Spleen (tissue), 3 donors: ENCODE measurements at regions not wholly inside any gene's neighbourhood (a gene's known extent, or its start where the extent isn't known, plus 50 kb on each side); places are given as distances from the start of the nearest gene placed in this dataset.

ENCODE experiments used
- POLR2A ChIP-seq, 3 donors: fragments of 450-650 bp; IDR thresholded peaks; one replicate each; pipeline ENCODE4 v1.5.1; 2017; ENCODE audit warnings: antibody characterized with exemption in 3 of 3, mild to moderate bottlenecking in 1 of 3
- POLR2AphosphoS5 ChIP-seq, 3 donors: sonication (generic); formaldehyde crosslinking; IDR thresholded peaks; one replicate each; pipeline ENCODE4 v1.5.1; 2017; ENCODE audit warnings: antibody characterized with exemption in 3 of 3

DNA sequence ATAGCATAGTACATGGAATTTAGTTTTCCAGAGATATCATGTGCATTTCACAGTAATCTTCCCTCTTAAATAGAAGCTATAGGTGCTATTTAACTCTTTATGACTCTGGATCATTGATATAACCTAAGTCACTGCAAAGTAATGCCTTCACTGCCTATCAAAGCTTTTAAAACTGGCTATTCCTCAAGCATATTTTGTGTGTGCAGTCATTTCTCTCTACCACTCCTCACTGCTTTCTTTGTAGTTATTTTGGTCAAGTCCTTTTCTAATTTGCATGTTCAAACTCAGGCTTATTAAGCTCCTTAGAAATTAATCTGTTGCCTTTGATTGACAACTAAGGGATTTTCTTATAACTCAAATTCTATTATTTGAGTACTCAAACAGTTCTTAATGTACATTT lies 79.4 kb upstream of the PLEKHG7 start:
- TF ChIP-seq POLR2AphosphoS5 (IDR thresholded peaks at IDR 0.05) (no peak), POLR2A (IDR thresholded peaks at IDR 0.05) (no peak)
